C4-2B (cell line): ENCODE measurements at regions not wholly inside any gene's neighbourhood (a gene's known extent, or its start where the extent isn't known, plus 50 kb on each side); places are given as distances from the start of the nearest gene placed in this dataset.

Source experiments
- ZFX ChIP-seq: fragments of 450-650 bp; IDR thresholded peaks from 2 replicates; pipeline ENCODE4 v1.6.1; 2017
- TF ChIP-seq, protein P1 (sequence below): fragments of 450-650 bp; conservative IDR thresholded peaks from 2 replicates; pipeline ENCODE4 v1.5.1; 2017; ENCODE audit warnings: mild to moderate bottlenecking

DNA sequence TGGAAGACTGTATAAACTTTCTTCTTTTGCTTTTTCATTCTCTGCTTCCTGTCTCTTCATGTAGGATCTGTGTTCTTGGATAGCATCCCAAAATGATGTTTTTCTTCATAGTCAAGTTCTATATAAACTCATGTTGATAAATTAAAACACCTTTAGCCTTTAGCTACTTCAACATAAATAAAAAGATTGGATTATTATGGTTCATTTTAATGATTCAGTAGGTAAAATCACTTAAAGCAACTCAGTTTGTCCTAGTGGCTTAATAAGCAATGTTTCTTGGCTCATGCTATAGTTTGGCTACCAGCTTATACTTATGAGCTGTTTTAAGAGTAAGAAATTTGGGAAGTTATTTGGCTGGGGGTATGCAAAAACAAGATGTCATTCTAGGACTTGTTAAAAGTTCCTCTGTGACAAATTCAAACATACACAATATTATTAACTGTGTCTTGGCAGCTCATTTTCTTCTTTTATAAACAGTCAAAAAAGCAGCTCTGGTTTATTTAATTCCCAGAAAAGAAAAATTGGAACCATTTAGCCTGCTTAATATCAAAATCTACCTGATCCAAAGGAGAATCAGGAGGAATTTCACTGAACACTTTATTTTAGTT lies 111.4 kb downstream of the TMTC3 start:
- TF ChIP-seq, protein P1, sequence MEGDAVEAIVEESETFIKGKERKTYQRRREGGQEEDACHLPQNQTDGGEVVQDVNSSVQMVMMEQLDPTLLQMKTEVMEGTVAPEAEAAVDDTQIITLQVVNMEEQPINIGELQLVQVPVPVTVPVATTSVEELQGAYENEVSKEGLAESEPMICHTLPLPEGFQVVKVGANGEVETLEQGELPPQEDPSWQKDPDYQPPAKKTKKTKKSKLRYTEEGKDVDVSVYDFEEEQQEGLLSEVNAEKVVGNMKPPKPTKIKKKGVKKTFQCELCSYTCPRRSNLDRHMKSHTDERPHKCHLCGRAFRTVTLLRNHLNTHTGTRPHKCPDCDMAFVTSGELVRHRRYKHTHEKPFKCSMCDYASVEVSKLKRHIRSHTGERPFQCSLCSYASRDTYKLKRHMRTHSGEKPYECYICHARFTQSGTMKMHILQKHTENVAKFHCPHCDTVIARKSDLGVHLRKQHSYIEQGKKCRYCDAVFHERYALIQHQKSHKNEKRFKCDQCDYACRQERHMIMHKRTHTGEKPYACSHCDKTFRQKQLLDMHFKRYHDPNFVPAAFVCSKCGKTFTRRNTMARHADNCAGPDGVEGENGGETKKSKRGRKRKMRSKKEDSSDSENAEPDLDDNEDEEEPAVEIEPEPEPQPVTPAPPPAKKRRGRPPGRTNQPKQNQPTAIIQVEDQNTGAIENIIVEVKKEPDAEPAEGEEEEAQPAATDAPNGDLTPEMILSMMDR = no peak
- no peak for TF ChIP-seq ZFX
